ENCODE measurements at regions not wholly inside any gene's neighbourhood (a gene's known extent, or its start where the extent isn't known, plus 50 kb on each side); places are given as distances from the start of the nearest gene placed in this dataset.

- no peak overlapping the region for H3K14ac ChIP-seq (ENCODE audit: insufficient read length)
These were observed 185.1 kb upstream of the NEBL start for GRCh38 chr10:21082206-21082605.

More at GRCh38 chr10:21082206-21082605, 185.1 kb upstream of the NEBL start:
- no peak overlapping the region for H2AFZ ChIP-seq (ENCODE audit: low read length)
- H2BK15ac ChIP-seq (ENCODE audit: low read length) = no peak overlapping the region
- H3K79me1 ChIP-seq (ENCODE audit: low read depth, low read length) = no peaks in the 10 kb centered on the region; the same call in 1 of the 2 replicates
- H3K79me2 ChIP-seq (ENCODE audit: control insufficient read depth in 1 of 2, insufficient read depth in 2 of 2, low read length in 2 of 2) = no peaks in the 10 kb centered on the region
- FAIRE-seq (no peak), DNase-seq (ENCODE audit: low read depth in 1 of 2, low spot score in 2 of 2) (no peak)
- POLR2A ChIA-PET (ENCODE audit: partially characterized antibody) = no interaction called here
- H3K4me1 ChIP-seq (replicated peaks in 1 of 4; ENCODE audit: control insufficient read depth in 3 of 4, insufficient read depth in 4 of 4, low read length in 3 of 4) = peaks cover 0 to 3% (median 1%) of the 10 kb centered on the region in 4 experiments; a peak in 3 of 7 replicates
- H4K5ac ChIP-seq (ENCODE audit: insufficient read length, low read depth, low read length) = no peak overlapping the region
- no peaks in the 10 kb centered on the region for H3K36me3 ChIP-seq (ENCODE audit: control insufficient read depth in 2 of 4, insufficient read depth in 4 of 4, low read length in 3 of 4)
- H3K4ac ChIP-seq (replicated peaks; ENCODE audit: insufficient read length, low read depth, low read length) = no peak overlapping the region
- no peak overlapping the region for H3K4me3 ChIP-seq (ENCODE audit: extremely low read depth in 1 of 4, insufficient read depth in 2 of 4, low read depth in 3 of 4, low read length in 4 of 4)
- no peak overlapping the region for H2BK120ac ChIP-seq (replicated peaks; ENCODE audit: low read depth, low read length)
- no peak overlapping the region for H3K23ac ChIP-seq (ENCODE audit: insufficient read length)
- H3K56ac ChIP-seq (replicated peaks; ENCODE audit: insufficient read length, low read depth, low read length) = no peak overlapping the region
- H3K4me2 ChIP-seq (ENCODE audit: insufficient read depth in 1 of 2, low read depth in 2 of 2, low read length in 2 of 2) = no peak overlapping the region
- no peak overlapping the region for H3K18ac ChIP-seq (ENCODE audit: extremely low read depth, low read length)
- H3K9ac ChIP-seq (replicated peaks in 1 of 4; ENCODE audit: extremely low read depth in 1 of 4, low read depth in 3 of 4, low read length in 3 of 4) = no peak overlapping the region
- TF ChIP-seq TCF12 (IDR thresholded peaks at IDR 0.05; ENCODE audit: low read depth, low read length) (no peak), CREB1 (IDR thresholded peaks at IDR 0.05) (no peak), CHD1 (IDR thresholded peaks at IDR 0.05; ENCODE audit: low read depth, low read length) (no peak)
- no peak overlapping the region for H4K91ac ChIP-seq (replicated peaks; ENCODE audit: insufficient read length, low read length)
- H4K20me1 ChIP-seq (replicated peaks in 1 of 2; ENCODE audit: control insufficient read depth in 1 of 2, insufficient read depth in 2 of 2, low read length in 2 of 2) = no peaks in the 10 kb centered on the region
- H3K27ac ChIP-seq (ENCODE audit: low read depth, low read length) = no peak overlapping the region
- no peak overlapping the region for H2BK5ac ChIP-seq (ENCODE audit: low read depth, low read length)
- no peak overlapping the region for H4K8ac ChIP-seq (ENCODE audit: extremely low read depth, insufficient read depth, low read length)
- H2AK5ac ChIP-seq (ENCODE audit: low read depth, low read length) = no peak overlapping the region
- H2BK20ac ChIP-seq (ENCODE audit: low read length) = no peak overlapping the region
- no peaks in the 10 kb centered on the region for H3K27me3 ChIP-seq (replicated peaks in 1 of 4; ENCODE audit: control insufficient read depth in 3 of 4, extremely low read depth in 1 of 4, insufficient read depth in 3 of 4, low read length in 3 of 4)
- no peak overlapping the region for H2BK12ac ChIP-seq (ENCODE audit: low read depth, low read length)
- H3K9me3 ChIP-seq (ENCODE audit: insufficient read depth in 2 of 2, low read depth in 1 of 2, low read length in 1 of 2) = no peaks in the 10 kb centered on the region
- no peaks in the 10 kb centered on the region for H3K23me2 ChIP-seq (ENCODE audit: low read depth, low read length)
- CTCF ChIA-PET (ENCODE audit: partially characterized antibody) = interaction anchor here (2.0 kb wide), 1 partner anchor 188 kb away, joined by 4 read pairs; no protein-coding TSS in a partner anchor
